Stimulated activated CD4-positive, alpha-beta T cell treated with anti-CD3 and anti-CD28 coated beads, Interleukin-1b, Interleukin-23, amount 100 ng/mL, for 1 hour (primary cell): ENCODE measurements at regions not wholly inside any gene's neighbourhood (a gene's known extent, or its start where the extent isn't known, plus 50 kb on each side); places are given as distances from the start of the nearest gene placed in this dataset.

Source experiments
- DNase-seq, 2 donors: peaks; one replicate each; pipeline ENCODE4 v3.0.0-alpha.2; 2020; ENCODE audit warnings: low read depth in 2 of 2

DNA sequence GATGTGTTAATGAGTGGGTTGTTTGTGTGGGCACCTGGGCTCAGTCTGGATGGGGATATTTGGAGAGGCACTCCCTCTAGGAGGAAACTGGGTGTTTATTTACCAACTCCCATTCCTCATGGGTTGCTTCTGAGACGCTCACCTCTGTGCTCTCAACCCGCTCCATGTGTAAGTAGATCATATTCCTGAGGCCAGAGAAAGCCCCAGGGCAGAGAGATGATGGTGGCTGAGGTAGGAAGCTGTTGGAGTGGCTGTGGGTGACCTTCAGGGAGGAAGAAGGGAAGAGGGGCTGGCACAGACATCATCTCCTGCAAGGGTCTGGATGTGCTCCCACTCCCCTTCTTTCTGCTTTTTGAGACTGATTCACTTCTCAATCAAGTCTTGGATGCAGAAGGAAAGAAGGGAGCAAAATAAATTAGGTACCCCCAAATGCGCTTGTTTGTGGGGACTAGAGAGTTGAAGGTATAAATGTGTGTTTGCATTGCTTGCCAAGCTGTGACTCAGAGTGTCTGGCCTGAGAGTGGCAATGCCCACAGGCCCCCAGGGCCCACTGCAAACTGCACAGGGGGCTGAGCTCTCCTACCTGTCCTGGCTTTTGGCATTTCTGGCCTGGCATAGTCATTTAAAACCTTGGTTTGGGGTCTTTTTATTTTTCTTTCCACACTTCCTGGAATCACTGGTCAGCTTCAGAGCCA is 57.2 kb upstream of the TNP1 start:
- no peak for DNase-seq

DNA sequence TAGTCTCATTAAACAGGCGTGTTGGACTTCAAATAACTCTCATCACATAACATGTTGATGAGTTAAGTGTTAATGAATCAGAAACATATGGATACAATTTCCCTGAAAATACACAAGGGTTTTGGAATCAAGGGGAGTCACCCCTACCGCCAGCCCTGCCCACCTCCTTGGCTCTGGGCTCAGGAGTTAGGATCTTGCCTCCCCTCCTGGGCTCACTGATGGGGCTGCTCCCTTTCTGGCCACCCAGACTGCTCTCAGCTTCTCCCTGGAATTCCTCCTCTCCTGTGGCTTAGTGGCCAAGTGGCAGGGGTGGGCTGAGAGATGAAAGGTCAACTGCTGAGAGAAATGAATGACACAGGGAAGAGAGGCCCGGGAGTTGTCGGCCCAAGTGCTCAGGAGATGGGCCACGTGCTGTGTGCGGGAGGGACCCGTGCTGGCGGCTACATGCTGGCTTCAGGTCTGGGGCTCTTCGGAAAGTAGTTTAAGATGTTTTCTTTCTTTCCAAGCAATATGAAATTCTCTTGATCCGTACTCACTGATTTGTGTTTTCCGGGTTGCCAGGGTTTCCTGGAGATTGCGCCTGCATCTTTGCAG is 55.8 kb upstream of the TNP1 start:
- no peak for DNase-seq

DNA sequence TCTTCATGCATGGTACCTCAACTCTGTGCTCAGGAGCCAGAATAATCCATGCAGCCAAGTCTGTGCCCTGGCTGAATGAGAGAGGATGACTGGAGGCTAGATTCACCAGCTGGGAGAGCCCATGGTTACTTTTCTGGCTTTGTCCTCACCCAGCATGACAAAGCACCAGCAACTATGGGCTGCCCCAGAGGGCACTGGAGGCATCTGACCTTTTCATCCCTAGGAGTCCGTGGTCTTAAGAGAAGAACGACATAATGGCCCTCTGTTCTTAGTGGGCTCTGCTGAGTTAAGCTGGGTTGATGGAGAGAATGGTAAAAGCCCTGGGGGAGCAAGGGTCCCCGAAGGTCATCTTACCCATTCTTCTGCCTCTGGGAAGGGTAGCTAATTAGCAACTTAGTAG is 54.6 kb upstream of the TNP1 start:
- DNase-seq: no peak

DNA sequence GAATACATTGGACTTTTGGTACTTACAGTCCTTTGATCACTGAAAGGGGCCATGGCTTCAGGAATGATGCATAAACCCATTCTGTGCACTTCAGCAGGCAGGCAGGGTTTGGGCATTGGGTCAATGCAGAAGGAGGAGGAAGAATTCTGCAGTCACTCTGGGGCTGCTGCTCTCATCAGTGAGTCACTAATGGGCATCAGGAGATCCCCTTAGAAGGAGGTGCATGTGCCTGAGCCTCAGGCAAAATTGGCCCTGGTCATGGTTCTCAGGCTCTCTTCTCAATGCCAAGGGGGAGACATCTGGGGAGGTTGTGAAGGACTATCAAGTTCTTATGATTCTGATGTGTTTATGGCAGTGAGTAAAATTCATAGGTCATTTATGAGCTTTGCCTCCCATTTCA is 52.0 kb upstream of the TNP1 start:
- no peak for DNase-seq

DNA sequence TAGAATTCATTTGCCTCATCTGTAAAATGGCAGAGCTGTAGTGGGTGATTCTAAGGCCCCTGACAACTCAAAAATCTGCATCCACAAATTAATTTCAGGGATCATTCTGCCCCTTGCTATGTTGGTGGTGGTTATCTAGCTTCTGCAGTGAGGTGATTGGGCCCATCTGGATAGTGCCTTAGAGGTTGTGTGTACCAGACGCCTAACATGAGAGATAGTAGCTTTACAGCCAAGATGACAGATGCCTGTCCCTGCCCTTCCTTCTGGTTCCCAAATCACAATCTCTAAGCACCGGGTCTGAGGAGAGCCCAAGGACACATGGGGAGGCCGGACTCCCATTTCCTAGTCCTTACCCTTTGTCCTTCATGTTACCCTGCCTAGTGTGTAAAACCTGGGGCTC is 51.1 kb upstream of the TNP1 start:
- no peak for DNase-seq

DNA sequence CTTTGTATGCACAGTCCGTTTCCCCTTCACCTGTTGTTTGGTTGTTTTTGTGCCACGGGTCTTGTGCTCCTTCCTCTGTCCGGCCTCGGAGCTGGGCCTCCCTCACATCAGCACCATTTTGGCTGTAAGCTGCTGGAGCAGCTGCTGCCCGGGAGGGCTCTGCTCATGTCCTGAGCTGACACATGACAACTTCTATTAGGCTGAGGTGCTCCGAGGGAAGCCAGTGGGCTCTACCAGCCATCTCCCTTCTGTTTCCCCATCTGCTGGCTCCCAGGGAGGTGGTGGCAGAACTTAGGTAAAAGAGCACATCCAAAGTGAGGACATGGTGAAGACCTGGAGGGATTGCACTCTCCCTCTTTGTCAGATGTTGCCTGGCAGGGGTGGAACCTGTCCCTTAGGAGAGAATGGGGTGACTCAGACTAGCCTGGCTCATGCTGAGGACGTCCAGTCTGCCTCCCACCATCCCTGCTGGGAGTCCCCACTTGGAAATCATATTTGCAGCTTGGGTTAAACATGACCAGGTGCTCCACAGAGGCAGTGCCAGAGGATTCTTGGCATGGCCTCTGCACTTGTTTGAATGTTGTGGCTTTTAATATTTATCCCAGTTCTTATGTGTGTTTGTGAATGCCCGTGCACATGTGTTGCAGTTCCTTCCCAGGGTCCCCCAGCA is 49.8 kb upstream of the TNP1 start:
- DNase-seq: no peak
